PC-9 (cell line): ENCODE measurements at regions not wholly inside any gene's neighbourhood (a gene's known extent, or its start where the extent isn't known, plus 50 kb on each side); places are given as distances from the start of the nearest gene placed in this dataset.

ENCODE experiments used
- BruUV-seq: library from RNA; stranded (reverse); fragments of 400-500 nt; replicated peaks from 2 replicates; lab custom pipeline; 2021; lab: Mats Ljungman, UMichigan
- CTCF ChIA-PET: fragments of 300-600 bp; sonication (Branson Sonifier 250); formaldehyde crosslinking; loops from one replicate; lab custom pipeline; 2022; ENCODE audit warnings: antibody characterized with exemption; lab: Charles Lee
- POLR2A ChIA-PET: fragments of 300-600 bp; sonication (Branson Sonifier 250); formaldehyde crosslinking; loops from one replicate; lab custom pipeline; 2022; ENCODE audit warnings: antibody characterized with exemption; ENCODE audit not compliant: unreplicated experiment; lab: Charles Lee
- DNase-seq, 2 experiments: peaks; one replicate each; pipeline versions ENCODE4 v3.0.0 to v3.0.0-alpha.2; 2015 to 2022; ENCODE audit warnings: mixed read lengths in 1 of 2
- H2AFZ ChIP-seq: fragments of 200-600 bp; sonication (generic); 2 replicates; pipeline ENCODE4 v1.8.1; 2017; ENCODE audit warnings: antibody characterized with exemption
- H3F3A ChIP-seq: fragments of 200-600 bp; sonication (generic); 2 replicates; pipeline ENCODE4 v1.8.1; 2017; ENCODE audit warnings: antibody characterized with exemption, mild to moderate bottlenecking, low read depth; ENCODE audit not compliant: insufficient read depth
- H3K27ac ChIP-seq: fragments of 200-600 bp; sonication (generic); 2 replicates; pipeline ENCODE4 v1.6.1; 2016; ENCODE audit warnings: mixed run types
- H3K27me3 ChIP-seq: fragments of 200-600 bp; sonication (generic); 2 replicates; pipeline ENCODE4 v1.6.1; 2016; ENCODE audit warnings: low read depth, mixed run types; ENCODE audit not compliant: insufficient read depth
- H3K36me3 ChIP-seq: fragments of 200-600 bp; sonication (generic); 2 replicates; pipeline ENCODE4 v1.6.1; 2016; ENCODE audit warnings: low read depth, mixed run types
- H3K4me1 ChIP-seq: fragments of 200-600 bp; sonication (generic); replicated peaks from 2 replicates; pipeline ENCODE4 v1.6.1; 2016; ENCODE audit warnings: mixed run types; ENCODE audit not compliant: insufficient read depth
- H3K4me2 ChIP-seq: fragments of 200-600 bp; sonication (generic); 2 replicates; pipeline ENCODE4 v1.6.1; 2017; ENCODE audit warnings: mixed run types
- H3K4me3 ChIP-seq: fragments of 200-600 bp; sonication (generic); 2 replicates; pipeline ENCODE4 v1.6.1; 2016; ENCODE audit warnings: mixed run types
- H3K79me2 ChIP-seq: fragments of 200-600 bp; sonication (generic); 2 replicates; pipeline ENCODE4 v1.6.1; 2017; ENCODE audit warnings: low read depth, mixed run types
- H3K9me2 ChIP-seq: fragments of 200-600 bp; sonication (generic); 2 replicates; pipeline ENCODE4 v1.8.1; 2017; ENCODE audit warnings: mild to moderate bottlenecking; ENCODE audit not compliant: insufficient read depth
- H3K9me3 ChIP-seq: fragments of 200-600 bp; sonication (generic); 2 replicates; pipeline ENCODE4 v1.8.1; 2016; ENCODE audit warnings: low read depth; ENCODE audit not compliant: insufficient read depth
- H4K20me1 ChIP-seq: fragments of 200-600 bp; sonication (generic); 2 replicates; pipeline ENCODE4 v1.8.1; 2017; ENCODE audit not compliant: insufficient read depth
- EZH2 ChIP-seq: fragments of 200-600 bp; sonication (generic); IDR thresholded peaks from 2 replicates; pipeline ENCODE4 v1.8.0; 2017; ENCODE audit warnings: antibody characterized with exemption, low read depth
- intact Hi-C: fragments of 100-400 bp; cut with micrococcal nuclease; formaldehyde crosslinking; loops from one replicate; pipeline ENCODE4 v1.10.0; 2022; ENCODE audit not compliant: unreplicated experiment
- TF ChIP-seq, protein P1 (sequence below): fragments of 200-600 bp; sonication (generic); conservative IDR thresholded peaks from 2 replicates; pipeline ENCODE4 v1.6.1; 2017; ENCODE audit warnings: mixed run types, antibody characterized with exemption, mild to moderate bottlenecking, moderate library complexity

DNA sequence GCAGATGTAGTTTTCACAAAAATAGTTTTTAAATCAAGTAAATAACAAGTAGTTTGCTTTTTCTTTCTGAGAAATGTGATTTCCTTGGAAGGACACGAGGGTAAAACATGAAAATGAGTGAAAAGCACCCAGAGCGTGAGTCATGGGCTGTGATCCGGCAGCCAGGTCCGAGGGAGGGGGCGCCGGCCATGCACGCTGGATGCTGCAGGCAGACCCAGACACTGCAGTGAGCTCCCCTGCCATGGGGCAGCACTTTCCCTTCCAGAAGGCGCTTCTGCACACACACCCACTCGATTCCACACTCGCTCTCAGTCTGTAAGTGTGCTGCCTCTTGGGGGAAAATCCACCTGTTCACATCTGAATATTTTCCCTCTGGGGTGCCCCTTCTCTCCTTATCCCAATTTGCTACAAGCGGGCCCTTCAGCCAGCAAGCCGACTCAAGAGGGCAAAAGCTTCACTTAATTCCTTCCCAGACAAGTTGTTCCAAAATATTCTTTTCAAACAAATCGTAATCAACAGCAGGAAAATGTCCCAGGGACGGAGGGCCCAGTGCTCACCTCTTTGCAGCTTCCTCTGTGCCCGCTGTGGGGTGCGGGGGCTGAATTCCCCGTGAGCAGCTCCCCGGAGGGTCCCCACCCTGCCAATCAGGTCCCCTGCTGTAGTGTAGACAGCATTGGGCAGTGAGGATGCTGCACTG, 87.0 kb upstream of the ID2 start:
- ChIA-PET CTCF (no interaction called here), POLR2A (no interaction called here)
- H2AFZ ChIP-seq, result no peak overlapping the region
- H3K9me3 ChIP-seq, result no peaks in the 10 kb centered on the region
- no peaks in the 10 kb centered on the region for H3K36me3 ChIP-seq
- DNase-seq, result no peak
- intact Hi-C loops, result no loop called here
- no TSS peak for BruUV-seq
- no peak overlapping the region for H3K4me3 ChIP-seq
- peaks cover 62% of the 10 kb centered on the region for H3K27me3 ChIP-seq
- no peaks in the 10 kb centered on the region for H3K79me2 ChIP-seq
- H3K4me1 ChIP-seq, result no peaks in the 10 kb centered on the region
- 0 out of 2 replicates have a peak, but pooled peaks cover 6% of the 10 kb centered on the region for H4K20me1 ChIP-seq
- TF ChIP-seq EZH2, result no peak
- TF ChIP-seq, protein P1, sequence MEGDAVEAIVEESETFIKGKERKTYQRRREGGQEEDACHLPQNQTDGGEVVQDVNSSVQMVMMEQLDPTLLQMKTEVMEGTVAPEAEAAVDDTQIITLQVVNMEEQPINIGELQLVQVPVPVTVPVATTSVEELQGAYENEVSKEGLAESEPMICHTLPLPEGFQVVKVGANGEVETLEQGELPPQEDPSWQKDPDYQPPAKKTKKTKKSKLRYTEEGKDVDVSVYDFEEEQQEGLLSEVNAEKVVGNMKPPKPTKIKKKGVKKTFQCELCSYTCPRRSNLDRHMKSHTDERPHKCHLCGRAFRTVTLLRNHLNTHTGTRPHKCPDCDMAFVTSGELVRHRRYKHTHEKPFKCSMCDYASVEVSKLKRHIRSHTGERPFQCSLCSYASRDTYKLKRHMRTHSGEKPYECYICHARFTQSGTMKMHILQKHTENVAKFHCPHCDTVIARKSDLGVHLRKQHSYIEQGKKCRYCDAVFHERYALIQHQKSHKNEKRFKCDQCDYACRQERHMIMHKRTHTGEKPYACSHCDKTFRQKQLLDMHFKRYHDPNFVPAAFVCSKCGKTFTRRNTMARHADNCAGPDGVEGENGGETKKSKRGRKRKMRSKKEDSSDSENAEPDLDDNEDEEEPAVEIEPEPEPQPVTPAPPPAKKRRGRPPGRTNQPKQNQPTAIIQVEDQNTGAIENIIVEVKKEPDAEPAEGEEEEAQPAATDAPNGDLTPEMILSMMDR, result no peak
- H3F3A ChIP-seq, result no peaks in the 10 kb centered on the region
- no peak overlapping the region for H3K4me2 ChIP-seq
- no peak overlapping the region for H3K27ac ChIP-seq
- no peaks in the 10 kb centered on the region for H3K9me2 ChIP-seq

DNA sequence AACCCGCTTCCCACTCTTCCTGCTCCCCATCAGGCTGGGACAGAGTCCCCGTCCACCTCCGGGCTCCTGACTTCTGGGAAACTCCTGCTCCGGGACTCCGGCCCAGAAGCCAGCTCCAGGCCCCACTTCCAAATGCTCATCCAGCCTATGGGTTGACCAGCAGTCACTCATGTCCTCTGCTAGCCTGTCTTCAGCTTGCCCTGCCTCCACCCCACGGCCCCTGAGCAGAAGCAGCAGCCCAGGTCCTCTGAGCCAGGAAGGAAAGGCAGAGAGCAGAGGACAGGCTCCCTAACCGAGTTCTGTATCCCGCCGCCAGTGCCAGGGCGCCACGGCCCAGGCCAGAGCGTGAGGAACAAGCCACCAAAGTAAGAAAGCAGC, 86.4 kb upstream of the ID2 start:
- ChIA-PET CTCF (no interaction called here), POLR2A (no interaction called here)
- Histone ChIP-seq H3K9me3 (no peaks in the 10 kb centered on the region), H3K27ac (no peak overlapping the region), H3K27me3 (peaks cover 60% of the 10 kb centered on the region), H3K36me3 (no peaks in the 10 kb centered on the region), H3K4me2 (no peak overlapping the region), H4K20me1 (0 out of 2 replicates have a peak, but pooled peaks cover 6% of the 10 kb centered on the region), H3K9me2 (no peaks in the 10 kb centered on the region), H2AFZ (no peak overlapping the region), H3F3A (no peaks in the 10 kb centered on the region), H3K4me3 (no peak overlapping the region), H3K79me2 (no peaks in the 10 kb centered on the region), H3K4me1 (no peaks in the 10 kb centered on the region)
- BruUV-seq, result no TSS peak
- TF ChIP-seq, protein P1, result no peak
- no peak for TF ChIP-seq EZH2
- intact Hi-C loops, result no loop called here
- no peak for DNase-seq

GRCh38 chr2:8595811-8596600, 85.8 kb upstream of the ID2 start:
- Histone ChIP-seq H3K27ac (no peak overlapping the region), H3F3A (no peaks in the 10 kb centered on the region), H3K4me2 (no peak overlapping the region), H3K36me3 (no peaks in the 10 kb centered on the region), H4K20me1 (0 out of 2 replicates have a peak, but pooled peaks cover 2% of the 10 kb centered on the region), H3K9me3 (no peaks in the 10 kb centered on the region), H3K9me2 (no peaks in the 10 kb centered on the region), H3K27me3 (peaks cover 61% of the 10 kb centered on the region), H3K4me1 (no peaks in the 10 kb centered on the region), H2AFZ (no peak overlapping the region), H3K4me3 (no peak overlapping the region), H3K79me2 (no peaks in the 10 kb centered on the region)
- TF ChIP-seq EZH2, result no peak
- TF ChIP-seq, protein P1, result no peak
- ChIA-PET CTCF (no interaction called here), POLR2A (no interaction called here)
- no TSS peak for BruUV-seq
- intact Hi-C loops, result no loop called here
- DNase-seq, result no peak
